BLaER1 treated with 17β-estradiol and CSF1 and Interleukin-3, amounts not matched to agents 10 nM and 100 nM (cell line): ENCODE measurements at regions not wholly inside any gene's neighbourhood (a gene's known extent, or its start where the extent isn't known, plus 50 kb on each side); places are given as distances from the start of the nearest gene placed in this dataset.

Experiments
- H3K27ac ChIP-seq, 11 experiments: shearing (Covaris generic); formaldehyde crosslinking; 2 replicates each; pipeline ENCODE4 v1.8.1; 2022
- H3K27me3 ChIP-seq, 11 experiments: shearing (Covaris generic); formaldehyde crosslinking; 2 replicates each; pipeline ENCODE4 v1.8.1; 2022
- H3K36me3 ChIP-seq, 11 experiments: shearing (Covaris generic); formaldehyde crosslinking; 2 replicates each; pipeline ENCODE4 v1.8.1; 2022
- H3K4me1 ChIP-seq, 10 experiments: shearing (Covaris generic); formaldehyde crosslinking; 2 replicates each; pipeline ENCODE4 v1.8.1; 2022
- H3K4me2 ChIP-seq, 11 experiments: shearing (Covaris generic); formaldehyde crosslinking; 2 replicates each; pipeline ENCODE4 v1.8.1; 2022
- H3K4me3 ChIP-seq, 10 experiments: shearing (Covaris generic); formaldehyde crosslinking; 2 replicates each; pipeline ENCODE4 v1.8.1; 2022
- H3K9ac ChIP-seq, 11 experiments: shearing (Covaris generic); formaldehyde crosslinking; 2 replicates each; pipeline ENCODE4 v1.8.1; 2022
- H3K9me3 ChIP-seq, 11 experiments: shearing (Covaris generic); formaldehyde crosslinking; replicated peaks in 1 of 11; 2 replicates each; pipeline ENCODE4 v1.8.1; 2022
- H4K20me1 ChIP-seq, 11 experiments: shearing (Covaris generic); formaldehyde crosslinking; 2 replicates each; pipeline ENCODE4 v1.8.1; 2022
- Cebpa-rat ChIP-seq, 11 experiments: shearing (Covaris generic); IDR thresholded peaks; 2 replicates each; pipeline ENCODE4 v1.8.1; 2022

DNA sequence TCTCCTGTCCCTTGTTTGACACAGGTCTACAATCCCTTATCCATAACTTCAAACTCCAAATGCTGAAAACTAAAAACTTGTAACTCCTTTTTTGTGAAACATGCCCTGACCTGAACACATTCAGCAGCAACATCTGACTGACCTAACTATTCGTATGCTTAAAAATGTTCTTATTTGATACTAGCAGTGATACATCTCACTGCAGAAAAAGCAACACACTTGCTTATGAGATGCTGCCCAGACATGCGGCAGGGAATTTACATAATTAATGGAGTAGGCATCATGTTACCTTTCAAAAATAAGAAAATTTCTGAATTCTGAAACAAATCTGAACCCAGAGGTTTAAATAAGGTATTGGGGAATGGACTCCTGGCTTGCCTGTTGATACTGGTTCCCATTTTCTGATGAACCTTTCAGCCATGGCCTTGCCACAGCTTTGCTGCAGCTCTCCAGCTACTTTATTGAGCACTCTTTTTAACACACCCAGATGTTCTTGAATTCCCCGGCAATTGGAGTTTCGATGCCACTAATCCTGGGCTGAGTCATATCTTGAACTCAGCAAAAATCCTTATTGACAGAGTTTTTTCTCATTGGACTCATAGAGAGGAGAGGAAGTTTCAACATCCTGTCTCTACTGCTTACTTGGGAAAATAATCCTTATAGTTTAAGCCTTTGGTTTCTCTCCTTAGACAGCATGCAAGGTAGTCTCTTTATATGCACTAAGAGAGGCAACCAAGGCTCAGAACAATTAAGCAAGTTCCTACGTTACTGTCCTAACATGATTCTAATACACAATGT is 296.6 kb upstream of the LMCD1 start:
- Histone ChIP-seq H3K9ac (no peak overlapping the region), H3K4me3 (no peak overlapping the region), H3K27me3 (no peaks in the 10 kb centered on the region), H3K4me1 (peaks cover 0 to 27% (median 15%) of the 10 kb centered on the region in 10 experiments; a peak in 15 of 20 replicates), H3K9me3 (0 out of 22 replicates have a peak, but pooled peaks cover 0 to 4% (median 0%) of the 10 kb centered on the region in 11 experiments), H4K20me1 (no peaks in the 10 kb centered on the region), H3K36me3 (no peaks in the 10 kb centered on the region), H3K27ac (no peak overlapping the region), H3K4me2 (peak overlapping the region in 2 of 11 experiments; percentile 31 to 39; a peak in 3 of 22 replicates)
- TF ChIP-seq Cebpa-rat (IDR thresholded peaks at IDR 0.05): no peak

DNA sequence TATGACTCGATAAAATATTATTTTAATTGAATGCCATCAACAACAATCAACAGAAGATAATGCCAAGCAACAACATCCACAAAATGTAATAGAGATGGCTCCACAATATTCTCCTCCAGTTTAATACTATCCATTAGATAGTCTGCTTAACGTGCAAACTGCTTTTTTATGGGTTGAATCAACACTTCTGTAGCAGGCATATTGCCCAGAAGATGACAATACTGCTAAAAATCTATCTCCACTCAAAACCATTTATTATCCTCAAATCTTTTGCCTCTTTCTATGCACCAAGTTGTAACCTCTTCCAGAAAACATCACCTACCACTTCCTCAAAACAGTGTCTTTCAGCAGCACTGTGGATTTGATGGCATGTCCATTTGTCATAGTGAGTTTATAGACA is 295.7 kb upstream of the LMCD1 start:
- Histone ChIP-seq H3K4me1 (peaks cover 0 to 25% (median 15%) of the 10 kb centered on the region in 10 experiments; a peak in 15 of 20 replicates), H3K27ac (no peak overlapping the region), H3K9me3 (0 out of 22 replicates have a peak, but pooled peaks cover 0 to 4% (median 0%) of the 10 kb centered on the region in 11 experiments), H3K27me3 (no peaks in the 10 kb centered on the region), H3K4me2 (peak overlapping the region in 2 of 11 experiments; percentile 31 to 39; a peak in 3 of 22 replicates), H3K9ac (no peak overlapping the region), H4K20me1 (no peaks in the 10 kb centered on the region), H3K4me3 (no peak overlapping the region), H3K36me3 (no peaks in the 10 kb centered on the region)
- no peak for TF ChIP-seq Cebpa-rat (IDR thresholded peaks at IDR 0.05)

DNA sequence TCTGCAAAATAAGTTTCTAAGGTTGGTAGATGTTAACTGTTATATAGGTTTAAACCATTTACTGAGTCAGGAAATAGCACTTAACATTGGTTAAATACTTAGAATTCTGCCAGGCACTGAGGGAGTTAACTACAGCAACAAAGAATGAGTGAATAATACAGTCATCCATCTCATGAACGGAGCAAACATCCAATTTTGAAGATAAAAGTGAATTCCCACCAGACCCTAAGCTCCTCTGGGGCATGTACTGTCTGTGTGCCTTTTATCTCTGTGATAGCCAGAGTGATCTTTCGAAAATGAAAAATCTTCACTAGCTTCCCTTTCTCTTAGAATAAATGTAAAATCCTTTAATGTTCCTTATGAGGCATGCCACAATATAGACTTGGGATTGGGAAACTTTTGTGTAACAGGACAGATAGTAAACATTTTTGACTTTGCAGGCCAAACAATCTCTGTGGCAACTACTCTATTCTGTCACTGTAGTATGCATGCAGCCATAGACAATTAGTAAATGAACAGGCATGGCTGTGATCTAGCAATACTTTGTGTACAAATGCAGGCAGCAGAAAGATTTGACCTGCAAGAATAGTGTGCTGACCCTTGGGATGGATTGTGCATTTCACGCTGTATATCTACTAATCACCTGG is 294.5 kb upstream of the LMCD1 start:
- no peaks in the 10 kb centered on the region for H4K20me1 ChIP-seq
- peak overlapping the region in 6 of 11 experiments; percentile 28 to 38 (median 34); a peak in 10 of 22 replicates for H3K4me2 ChIP-seq
- no peak for TF ChIP-seq Cebpa-rat (IDR thresholded peaks at IDR 0.05)
- H3K9ac ChIP-seq: no peak overlapping the region
- H3K4me3 ChIP-seq: no peak overlapping the region
- H3K4me1 ChIP-seq: peaks cover 0 to 18% (median 12%) of the 10 kb centered on the region in 10 experiments; a peak in 15 of 20 replicates
- no peaks in the 10 kb centered on the region for H3K27me3 ChIP-seq
- H3K36me3 ChIP-seq: no peaks in the 10 kb centered on the region
- H3K9me3 ChIP-seq: 0 out of 22 replicates have a peak, but pooled peaks cover 0 to 4% (median 0%) of the 10 kb centered on the region in 11 experiments
- no peak overlapping the region for H3K27ac ChIP-seq

DNA sequence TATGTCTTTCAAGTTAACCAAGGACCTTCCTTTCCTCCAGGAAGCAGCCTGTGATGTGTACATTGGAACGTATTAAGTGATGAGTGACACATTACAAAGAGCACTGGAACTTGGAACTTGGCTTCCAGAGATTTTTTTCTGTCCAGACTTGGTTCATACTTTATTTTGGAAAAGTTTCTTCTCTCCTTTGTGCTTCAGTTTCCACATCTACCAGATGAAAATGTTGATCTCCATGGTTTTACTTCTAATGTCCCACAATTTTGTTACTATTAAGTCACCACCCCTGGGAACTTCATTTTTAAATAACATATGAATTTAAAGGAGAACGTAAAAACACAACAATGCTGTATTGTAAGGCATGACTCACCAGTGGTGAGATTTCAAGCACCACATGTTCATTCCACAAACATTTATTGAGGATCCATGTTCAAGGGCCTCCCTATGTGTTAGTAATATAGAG is 290.7 kb upstream of the LMCD1 start:
- Histone ChIP-seq H3K27ac (no peak overlapping the region), H4K20me1 (no peaks in the 10 kb centered on the region), H3K4me3 (no peak overlapping the region), H3K9ac (no peak overlapping the region), H3K9me3 (0 out of 22 replicates have a peak, but pooled peaks cover 0 to 4% (median 0%) of the 10 kb centered on the region in 11 experiments), H3K4me1 (peaks cover 0 to 13% (median 5%) of the 10 kb centered on the region in 10 experiments; a peak in 10 of 20 replicates), H3K27me3 (no peaks in the 10 kb centered on the region), H3K4me2 (no peak overlapping the region), H3K36me3 (no peaks in the 10 kb centered on the region)
- TF ChIP-seq Cebpa-rat (IDR thresholded peaks at IDR 0.05): no peak

DNA sequence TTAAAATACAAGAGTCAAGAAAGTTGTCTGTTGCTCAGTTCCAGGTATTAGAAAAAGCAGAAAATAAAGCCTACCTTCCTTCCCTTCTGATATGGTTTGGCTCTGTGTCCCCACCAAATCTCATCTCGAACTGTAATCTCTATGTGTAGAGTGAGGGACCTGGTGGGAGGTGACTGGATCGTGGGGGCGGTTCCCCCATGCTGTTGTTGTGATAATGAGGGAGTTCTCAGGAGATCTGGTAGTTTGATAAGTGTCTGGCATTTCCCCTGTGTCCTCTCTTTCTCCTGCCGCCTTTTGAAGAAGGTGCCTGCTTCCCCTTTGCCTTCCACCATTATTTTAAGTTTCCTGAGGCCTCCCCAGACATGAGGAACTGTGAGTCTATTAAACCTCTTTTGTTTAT is 288.8 kb upstream of the LMCD1 start:
- H3K9ac ChIP-seq: no peak overlapping the region
- H3K4me2 ChIP-seq: no peak overlapping the region
- 0 out of 22 replicates have a peak, but pooled peaks cover 0 to 4% (median 0%) of the 10 kb centered on the region in 11 experiments for H3K9me3 ChIP-seq
- no peaks in the 10 kb centered on the region for H3K4me1 ChIP-seq
- H4K20me1 ChIP-seq: no peaks in the 10 kb centered on the region
- no peak overlapping the region for H3K4me3 ChIP-seq
- H3K27me3 ChIP-seq: no peaks in the 10 kb centered on the region
- no peak overlapping the region for H3K27ac ChIP-seq
- no peaks in the 10 kb centered on the region for H3K36me3 ChIP-seq
- TF ChIP-seq Cebpa-rat (IDR thresholded peaks at IDR 0.05): no peak

DNA sequence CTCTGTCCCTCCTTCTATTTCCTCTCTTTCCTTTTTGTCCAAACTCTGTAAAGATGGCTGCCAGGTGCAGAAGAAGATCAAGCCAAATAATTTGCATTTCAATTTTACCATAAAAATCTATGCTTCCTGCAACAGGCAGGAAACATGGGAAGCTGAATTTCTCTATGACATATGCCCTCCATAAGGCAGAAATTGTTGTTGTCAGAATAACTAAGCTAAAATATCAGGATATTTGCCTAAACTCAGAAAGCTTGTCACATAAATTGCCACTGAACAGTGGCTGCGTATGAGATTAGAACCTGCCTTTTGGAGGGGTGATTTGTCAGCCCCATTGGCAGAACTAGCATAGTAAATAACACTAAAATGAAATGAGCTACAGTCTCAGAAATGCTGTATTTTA is 288.3 kb upstream of the LMCD1 start:
- no peak overlapping the region for H3K4me3 ChIP-seq
- no peaks in the 10 kb centered on the region for H3K36me3 ChIP-seq
- H3K4me1 ChIP-seq: no peaks in the 10 kb centered on the region
- H3K4me2 ChIP-seq: no peak overlapping the region
- H3K27me3 ChIP-seq: no peaks in the 10 kb centered on the region
- no peak overlapping the region for H3K9ac ChIP-seq
- no peak overlapping the region for H3K27ac ChIP-seq
- TF ChIP-seq Cebpa-rat (IDR thresholded peaks at IDR 0.05): no peak
- no peaks in the 10 kb centered on the region for H4K20me1 ChIP-seq
- H3K9me3 ChIP-seq: 0 out of 22 replicates have a peak, but pooled peaks cover 0 to 1% (median 0%) of the 10 kb centered on the region in 11 experiments

DNA sequence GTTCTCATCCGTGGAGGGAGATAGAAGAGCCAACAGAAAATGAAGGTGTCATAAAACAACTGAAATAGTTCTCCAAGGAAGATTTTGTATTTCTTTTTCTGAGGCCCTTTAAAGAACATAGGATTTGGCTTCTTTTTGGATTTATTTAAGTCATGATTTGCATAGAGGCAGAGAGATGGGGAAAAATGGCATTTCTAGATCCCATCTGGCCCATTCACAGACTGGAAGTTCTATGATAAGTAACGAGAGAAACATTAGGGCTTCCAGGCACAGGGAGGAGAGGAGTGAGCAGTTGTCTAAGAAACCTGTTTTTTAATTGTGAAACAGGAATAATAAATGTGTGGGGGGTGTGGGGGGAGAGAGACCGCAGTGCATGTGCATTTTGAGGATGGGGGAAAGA is 285.8 kb upstream of the LMCD1 start:
- Histone ChIP-seq H3K4me2 (no peak overlapping the region), H3K9me3 (no peaks in the 10 kb centered on the region), H3K36me3 (no peaks in the 10 kb centered on the region), H3K4me3 (no peak overlapping the region), H3K9ac (no peak overlapping the region), H4K20me1 (no peaks in the 10 kb centered on the region), H3K27me3 (no peaks in the 10 kb centered on the region), H3K4me1 (no peaks in the 10 kb centered on the region), H3K27ac (no peak overlapping the region)
- no peak for TF ChIP-seq Cebpa-rat (IDR thresholded peaks at IDR 0.05)

DNA sequence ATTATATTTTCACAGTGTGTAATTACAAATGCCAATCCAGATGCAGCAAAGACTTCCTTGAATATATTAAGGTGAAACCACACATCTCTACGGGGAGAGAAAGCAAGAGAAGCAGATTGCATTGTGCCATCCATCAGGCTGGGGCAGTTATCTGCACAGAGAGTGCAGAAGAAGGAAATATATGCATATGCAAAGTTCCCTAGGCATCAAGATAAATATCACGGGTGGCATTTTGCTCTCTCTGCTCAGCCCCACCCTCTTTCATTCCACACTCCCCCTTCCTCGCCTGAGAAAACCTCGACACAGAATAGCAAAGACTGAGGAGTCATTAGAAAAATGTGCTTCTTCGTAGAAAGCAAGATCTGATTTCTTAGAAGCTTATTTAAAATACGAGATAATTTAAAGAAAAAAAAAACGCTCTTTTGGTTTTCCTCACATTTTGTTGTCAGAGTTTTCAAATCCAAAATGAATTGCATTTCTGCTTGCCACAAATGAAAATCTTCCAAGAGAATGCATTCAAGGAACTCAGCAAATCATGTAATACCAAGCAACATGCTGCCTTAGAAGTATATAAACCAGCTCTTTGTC is 283.2 kb upstream of the LMCD1 start:
- Histone ChIP-seq H4K20me1 (no peaks in the 10 kb centered on the region), H3K27ac (no peak overlapping the region), H3K4me3 (no peak overlapping the region), H3K9me3 (no peaks in the 10 kb centered on the region), H3K4me2 (no peak overlapping the region), H3K27me3 (no peaks in the 10 kb centered on the region), H3K36me3 (no peaks in the 10 kb centered on the region), H3K9ac (no peak overlapping the region), H3K4me1 (no peaks in the 10 kb centered on the region)
- no peak for TF ChIP-seq Cebpa-rat (IDR thresholded peaks at IDR 0.05)

DNA sequence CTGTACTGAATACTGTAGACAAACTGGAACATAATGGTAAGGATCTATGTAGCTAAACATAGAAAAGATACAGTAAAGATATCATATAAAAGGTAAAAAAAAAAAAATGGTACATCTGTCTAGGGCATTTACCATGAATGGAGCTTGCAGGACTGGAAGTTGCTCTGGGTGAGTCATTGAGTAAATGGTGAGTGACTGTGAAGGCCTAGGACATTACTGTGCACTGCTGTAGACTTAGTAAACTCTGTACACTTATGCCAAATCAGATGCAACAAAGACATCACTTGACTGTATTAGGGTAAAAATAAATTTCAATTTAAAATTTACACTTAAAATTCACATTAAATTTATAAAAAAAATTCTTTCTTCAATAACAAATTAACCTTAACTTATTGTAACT is 281.3 kb upstream of the LMCD1 start:
- Histone ChIP-seq H3K27me3 (no peaks in the 10 kb centered on the region), H3K9ac (no peak overlapping the region), H3K9me3 (no peaks in the 10 kb centered on the region), H3K4me1 (no peaks in the 10 kb centered on the region), H3K36me3 (no peaks in the 10 kb centered on the region), H4K20me1 (no peaks in the 10 kb centered on the region), H3K4me2 (no peak overlapping the region), H3K4me3 (no peak overlapping the region), H3K27ac (no peak overlapping the region)
- no peak for TF ChIP-seq Cebpa-rat (IDR thresholded peaks at IDR 0.05)
